Mesodermal cell (in vitro differentiated cells): ENCODE measurements at regions not wholly inside any gene's neighbourhood (a gene's known extent, or its start where the extent isn't known, plus 50 kb on each side); places are given as distances from the start of the nearest gene placed in this dataset.

ENCODE experiments used
- H3K27ac ChIP-seq: 2 replicates; pipeline ENCODE4 v1.7.0; 2013; ENCODE audit warnings: mild to moderate bottlenecking, low read depth, low read length, moderate library complexity; ENCODE audit not compliant: severe bottlenecking
- H3K36me3 ChIP-seq: 2 replicates; pipeline ENCODE4 v1.7.1; 2013; ENCODE audit warnings: mild to moderate bottlenecking, low read length, moderate library complexity; ENCODE audit not compliant: control insufficient read depth, insufficient read depth
- H3K4me1 ChIP-seq: one replicate; pipeline ENCODE4 v1.7.1; 2013; ENCODE audit warnings: mild to moderate bottlenecking, low read length; ENCODE audit not compliant: insufficient read depth, control insufficient read depth, poor library complexity, severe bottlenecking
- H3K4me3 ChIP-seq: 2 replicates; pipeline ENCODE4 v1.7.0; 2013; ENCODE audit warnings: low read length, control low read depth, mild to moderate bottlenecking; ENCODE audit not compliant: insufficient read depth, poor library complexity, severe bottlenecking; ENCODE audit errors: extremely low read depth
- H3K9me3 ChIP-seq: 2 replicates; pipeline ENCODE4 v1.7.1; 2013; ENCODE audit warnings: mild to moderate bottlenecking, low read length, moderate library complexity; ENCODE audit not compliant: control insufficient read depth
- WGBS, 2 experiments: methylation state at CpG; one replicate each; pipeline ENCODE4 v1.1.5; 2013; ENCODE audit warnings: missing lambda C conversion rate in 2 of 2; ENCODE audit not compliant: insufficient coverage in 2 of 2; 5-methylcytosine and 5-hydroxymethylcytosine counted together

DNA sequence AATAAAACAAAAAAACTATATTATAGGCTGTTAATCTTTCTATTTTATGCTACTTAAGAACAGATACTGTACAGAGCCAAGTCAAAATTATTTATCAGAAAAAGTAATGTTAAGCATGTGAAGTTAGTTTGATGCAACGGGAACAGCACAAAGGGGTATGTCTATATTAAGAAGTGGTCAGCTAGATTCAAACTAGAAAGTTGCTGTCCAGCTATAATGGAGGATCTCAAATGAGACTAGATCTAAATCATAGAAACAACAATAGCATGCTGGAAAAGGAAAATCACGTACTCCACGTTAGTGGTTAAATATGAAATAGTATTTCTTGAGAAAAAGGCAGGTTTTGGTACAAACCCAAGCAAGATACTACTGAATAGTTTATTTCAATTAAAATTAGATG is 1124.0 kb downstream of the GRIK2 start:
- WGBS, 2 experiments = 89% methylated on average over 1 of the region's 3 CpGs; no CpG with 5 or more reads in 1 of the 2 experiments
- no peaks in the 10 kb centered on the region for H3K4me1 ChIP-seq
- no peak overlapping the region for H3K27ac ChIP-seq
- no peaks in the 10 kb centered on the region for H3K9me3 ChIP-seq
- no peak overlapping the region for H3K4me3 ChIP-seq
- H3K36me3 ChIP-seq = no peaks in the 10 kb centered on the region

DNA sequence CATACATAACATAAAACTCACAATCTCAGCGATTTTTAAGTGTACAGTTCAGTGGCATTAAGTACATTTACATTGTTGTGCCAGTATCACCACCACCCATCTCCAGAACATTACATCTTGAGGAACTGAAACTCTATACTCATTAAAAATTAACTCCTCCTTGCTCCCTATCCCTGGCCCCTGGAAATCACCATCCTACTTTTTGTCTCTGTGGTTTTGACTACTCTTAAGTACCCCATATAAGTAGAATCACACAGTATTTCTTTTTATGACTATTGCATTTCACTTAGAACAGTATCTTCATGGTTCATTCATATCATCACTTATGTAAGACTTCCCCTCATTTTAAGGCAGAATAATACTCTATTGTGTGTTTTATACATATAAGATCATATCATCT is 1108.1 kb downstream of the GRIK2 start:
- no peaks in the 10 kb centered on the region for H3K4me1 ChIP-seq
- no peaks in the 10 kb centered on the region for H3K9me3 ChIP-seq
- WGBS, 2 experiments = 83% methylated on average over 1 of the region's 1 CpG; no CpG with 5 or more reads in 1 of the 2 experiments
- H3K27ac ChIP-seq = no peak overlapping the region
- no peaks in the 10 kb centered on the region for H3K36me3 ChIP-seq
- H3K4me3 ChIP-seq = no peak overlapping the region

DNA sequence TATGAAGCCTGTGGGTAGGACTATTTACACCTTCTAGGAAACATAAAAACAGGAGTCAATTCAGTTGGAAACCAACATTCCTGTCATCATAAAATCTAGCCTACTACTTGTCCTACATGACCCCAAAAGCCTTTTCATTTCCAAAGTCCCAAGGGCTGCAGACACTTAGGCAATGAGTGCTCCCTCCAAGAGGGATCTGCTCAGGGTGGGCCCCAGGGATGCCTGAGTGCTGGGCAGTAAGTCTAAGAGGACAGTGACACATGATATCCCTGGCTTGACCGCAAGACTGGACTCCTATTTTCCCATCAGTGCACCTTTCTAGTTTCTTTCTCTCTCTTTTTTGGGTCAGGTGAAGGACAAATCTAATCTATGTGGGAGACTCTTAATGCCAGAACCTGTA is 1101.3 kb downstream of the GRIK2 start:
- 100% methylated on average over 1 of the region's 1 CpG; no CpG with 5 or more reads in 1 of the 2 experiments for WGBS, 2 experiments
- H3K4me3 ChIP-seq = no peak overlapping the region
- no peaks in the 10 kb centered on the region for H3K36me3 ChIP-seq
- H3K9me3 ChIP-seq = no peaks in the 10 kb centered on the region
- no peak overlapping the region for H3K27ac ChIP-seq
- no peaks in the 10 kb centered on the region for H3K4me1 ChIP-seq

DNA sequence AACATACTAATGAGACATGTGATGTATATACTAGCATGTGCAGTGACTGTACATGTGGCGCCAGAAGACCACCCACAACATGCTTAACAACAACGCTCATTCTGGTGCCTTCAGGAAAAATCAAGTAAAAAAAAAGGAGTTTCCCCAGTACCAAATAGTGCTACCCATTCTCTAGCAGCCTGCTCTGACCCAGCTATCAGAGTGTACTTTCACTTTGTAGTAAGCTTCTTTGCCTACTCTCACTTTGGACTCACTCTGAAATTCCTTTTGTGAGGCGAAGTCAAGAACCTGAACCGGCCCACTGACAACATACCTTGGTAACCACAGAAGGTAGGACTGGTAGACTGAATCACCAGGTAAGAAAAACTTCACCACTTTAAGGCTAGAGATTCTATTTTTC is 1100.0 kb downstream of the GRIK2 start:
- Histone ChIP-seq H3K4me3 (no peak overlapping the region), H3K4me1 (no peaks in the 10 kb centered on the region), H3K9me3 (no peaks in the 10 kb centered on the region), H3K36me3 (no peaks in the 10 kb centered on the region), H3K27ac (no peak overlapping the region)
- 95 to 100% methylated on average over 2 to 4 of the region's 4 CpGs for WGBS, 2 experiments

- 74 to 93% methylated on average over 2 of the region's 2 CpGs for WGBS, 2 experiments
- no peak overlapping the region for H3K27ac ChIP-seq
- no peaks in the 10 kb centered on the region for H3K9me3 ChIP-seq
These were observed 1095.2 kb downstream of the GRIK2 start for GRCh38 chr6:102488729-102489128.

DNA sequence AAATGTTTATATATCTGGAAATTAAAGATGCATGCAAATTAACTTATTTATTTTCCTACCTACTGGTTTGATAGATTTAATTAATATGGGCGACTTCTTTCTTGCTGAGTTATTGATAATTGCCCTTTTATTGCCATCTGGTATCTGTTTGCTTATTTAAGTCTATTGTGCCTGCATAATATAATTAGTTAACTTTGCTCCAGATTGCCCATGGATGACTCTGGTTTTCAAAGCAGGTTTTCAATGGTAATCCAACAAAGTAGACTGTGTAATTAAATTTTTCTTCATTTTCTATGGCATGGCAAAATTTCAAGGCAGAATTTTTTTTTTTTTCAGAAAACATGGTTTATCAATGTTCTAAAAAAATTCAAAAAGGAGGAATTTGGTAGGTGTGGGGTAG is 1092.0 kb downstream of the GRIK2 start:
- H3K9me3 ChIP-seq = no peaks in the 10 kb centered on the region
- no peak overlapping the region for H3K27ac ChIP-seq
- no peaks in the 10 kb centered on the region for H3K4me1 ChIP-seq
- H3K4me3 ChIP-seq = no peak overlapping the region
- H3K36me3 ChIP-seq = no peaks in the 10 kb centered on the region
- no CpG with 5 or more reads among the region's 1 CpG for WGBS, 2 experiments

More at GRCh38 chr6:102488729-102489128, 1095.2 kb downstream of the GRIK2 start:
- Histone ChIP-seq H3K36me3 (no peaks in the 10 kb centered on the region), H3K4me3 (no peak overlapping the region), H3K4me1 (no peaks in the 10 kb centered on the region)

DNA sequence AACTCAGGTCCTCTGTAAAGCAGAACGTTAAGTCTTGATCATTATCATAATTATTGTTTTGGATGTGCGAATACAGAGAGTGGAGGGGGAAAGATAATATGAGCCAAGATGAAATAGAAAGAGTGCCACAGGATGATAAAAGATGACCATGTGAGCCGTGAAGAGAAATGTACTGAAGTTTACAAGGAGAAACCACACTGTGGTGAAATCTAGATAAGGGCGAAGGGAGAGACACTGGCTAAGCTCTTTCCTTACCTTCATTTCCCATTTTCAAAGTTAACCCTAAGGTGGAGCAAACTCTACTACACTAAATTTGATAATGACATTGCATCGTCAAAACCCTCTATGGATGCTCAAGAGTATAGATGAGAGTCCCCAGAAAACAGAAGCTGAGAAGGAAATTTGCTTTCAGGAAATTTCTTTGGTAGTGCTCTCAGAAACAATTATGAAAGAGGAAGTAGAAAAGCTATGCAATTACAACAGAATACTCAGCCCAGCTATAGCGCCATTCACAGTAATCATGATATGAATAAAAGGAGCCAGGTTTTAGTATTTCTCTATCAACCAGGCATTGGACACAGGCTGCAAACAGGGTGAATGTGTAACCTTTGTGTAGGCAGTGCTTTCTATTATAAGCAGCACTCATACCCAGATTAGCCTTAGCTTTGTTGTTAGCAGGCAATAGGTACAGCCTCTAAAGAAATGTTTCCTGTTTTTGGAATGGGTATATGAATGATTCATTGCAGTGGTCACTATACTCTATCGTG is 1080.7 kb downstream of the GRIK2 start:
- WGBS, 2 experiments = 92 to 93% methylated on average over 4 to 5 of the region's 7 CpGs
- no peaks in the 10 kb centered on the region for H3K4me1 ChIP-seq
- no peaks in the 10 kb centered on the region for H3K36me3 ChIP-seq
- H3K4me3 ChIP-seq = no peak overlapping the region
- no peaks in the 10 kb centered on the region for H3K9me3 ChIP-seq
- no peak overlapping the region for H3K27ac ChIP-seq

DNA sequence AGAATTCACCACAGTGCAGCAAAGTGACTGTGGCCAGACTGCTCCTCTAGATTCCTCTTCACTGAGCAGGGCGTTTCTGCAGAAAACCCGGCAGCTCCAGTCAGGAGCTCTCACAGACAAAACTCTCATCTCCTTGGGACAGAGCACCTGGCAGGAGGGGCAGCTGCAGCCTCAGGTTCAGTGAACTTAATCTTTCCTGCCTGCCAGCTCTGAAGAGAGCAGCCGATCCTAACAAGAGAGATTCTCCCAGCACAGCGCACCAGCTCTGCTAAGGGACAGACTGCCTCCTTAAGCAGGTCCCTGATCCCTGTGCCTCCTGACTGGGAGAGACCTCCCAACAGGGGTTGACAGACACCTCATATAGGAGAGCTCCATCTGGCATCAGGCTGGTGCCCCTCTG is 1065.5 kb downstream of the GRIK2 start:
- Histone ChIP-seq H3K27ac (no peak overlapping the region), H3K4me3 (no peak overlapping the region), H3K9me3 (no peaks in the 10 kb centered on the region), H3K36me3 (no peaks in the 10 kb centered on the region), H3K4me1 (no peaks in the 10 kb centered on the region)
- WGBS, 2 experiments = 84 to 97% methylated on average over 3 to 4 of the region's 4 CpGs

DNA sequence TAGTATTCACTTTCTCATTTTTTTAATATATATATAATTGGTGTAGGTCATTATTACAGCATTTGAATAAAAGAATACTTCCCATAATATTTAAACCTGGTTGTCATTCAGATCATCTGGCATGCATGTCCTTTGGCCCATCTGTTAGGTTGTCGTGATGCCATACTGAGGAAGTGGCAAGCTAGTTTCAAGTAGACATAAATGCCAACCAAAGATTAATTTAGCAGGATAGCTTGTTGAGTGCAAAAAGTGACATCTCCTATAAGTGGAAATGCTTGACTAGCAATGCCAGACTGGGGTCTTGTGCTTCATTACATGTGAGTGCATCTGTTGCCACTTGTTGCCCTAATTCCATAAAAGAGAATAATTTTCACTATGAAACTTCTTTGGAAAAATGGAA is 1044.7 kb downstream of the GRIK2 start:
- Histone ChIP-seq H3K36me3 (no peaks in the 10 kb centered on the region), H3K4me1 (no peaks in the 10 kb centered on the region), H3K4me3 (no peak overlapping the region), H3K27ac (no peak overlapping the region), H3K9me3 (no peaks in the 10 kb centered on the region)
- WGBS, 2 experiments = no CpG with 5 or more reads among the region's 1 CpG

DNA sequence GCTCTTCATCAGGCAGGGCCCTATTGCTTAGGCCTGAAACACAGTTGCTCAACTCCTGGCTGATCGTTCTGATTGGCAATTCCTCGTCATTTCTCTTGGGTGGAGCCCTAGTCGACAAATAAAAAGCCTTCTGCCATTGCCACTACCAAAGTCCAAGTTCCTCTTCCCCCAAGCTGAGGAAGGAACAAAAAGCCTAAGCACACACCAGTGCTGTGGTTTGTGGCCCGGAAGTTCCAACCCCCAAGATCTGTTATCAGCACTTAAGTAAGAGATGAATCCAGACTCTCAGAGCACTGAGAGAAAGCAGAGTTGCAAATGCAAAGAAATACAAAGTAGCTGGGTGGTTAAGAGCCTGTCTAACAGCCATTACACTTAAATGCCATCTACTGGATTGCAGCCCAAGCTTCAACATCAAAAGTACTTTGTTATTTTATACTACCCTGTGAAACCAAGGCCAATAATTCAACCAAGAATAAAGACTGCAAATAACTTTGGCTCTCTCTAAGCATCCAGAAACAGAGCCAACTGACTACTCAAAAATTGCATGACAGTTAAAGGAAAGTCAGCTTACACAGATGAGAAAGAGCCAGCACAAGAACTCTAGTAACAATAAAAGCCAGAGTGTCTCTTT is 1024.0 kb downstream of the GRIK2 start:
- H3K27ac ChIP-seq = no peak overlapping the region
- H3K4me3 ChIP-seq = no peak overlapping the region
- H3K4me1 ChIP-seq = no peaks in the 10 kb centered on the region
- no peaks in the 10 kb centered on the region for H3K36me3 ChIP-seq
- H3K9me3 ChIP-seq = no peaks in the 10 kb centered on the region
- WGBS, 2 experiments = 88 to 92% methylated on average over 3 to 4 of the region's 4 CpGs

- no CpG with 5 or more reads among the region's 1 CpG for WGBS, 2 experiments
- Histone ChIP-seq H3K4me1 (no peaks in the 10 kb centered on the region), H3K36me3 (no peaks in the 10 kb centered on the region), H3K4me3 (no peak overlapping the region), H3K27ac (no peak overlapping the region), H3K9me3 (no peaks in the 10 kb centered on the region)
These were observed 1022.4 kb downstream of the GRIK2 start for GRCh38 chr6:102415891-102416290.
